ENCODE measurements at regions not wholly inside any gene's neighbourhood (a gene's known extent, or its start where the extent isn't known, plus 50 kb on each side); places are given as distances from the start of the nearest gene placed in this dataset.
A peak's percentile ranks its signal among the peaks of the same experiment; 100 is the strongest.
"Not testable (repeated sequence)": the region's sequence is repeated elsewhere in the genome, so short reads cannot be mapped to it uniquely, and the experiment has no call there.

- no peak for DNase-seq (ENCODE audit: low spot score)
Measured at GRCh38 chr7:20520530-20520929, 94.9 kb upstream of the ABCB5 start.

GRCh38 chr7:20521243-20521642 is 94.2 kb upstream of the ABCB5 start:
- no peak for DNase-seq (ENCODE audit: low spot score)

- no peak for DNase-seq (ENCODE audit: low spot score)
Measured at GRCh38 chr7:20529260-20529659, 86.2 kb upstream of the ABCB5 start.

- DNase-seq (ENCODE audit: low spot score): no peak
Measured at GRCh38 chr7:20532890-20533289, 82.6 kb upstream of the ABCB5 start.

GRCh38 chr7:20534543-20534942 is 80.9 kb upstream of the ABCB5 start:
- no peak for DNase-seq (ENCODE audit: low spot score)

GRCh38 chr7:20535541-20535940 is 79.9 kb upstream of the ABCB5 start:
- no peak for DNase-seq (ENCODE audit: low spot score)

- peak; percentile 15 for DNase-seq (ENCODE audit: low spot score)
Measured at GRCh38 chr7:20539201-20539600, 76.3 kb upstream of the ABCB5 start.

- DNase-seq (ENCODE audit: low spot score): no peak
Measured at GRCh38 chr7:20541608-20542349, 73.7 kb upstream of the ABCB5 start.

GRCh38 chr7:20542594-20542993 is 72.9 kb upstream of the ABCB5 start:
- no peak for DNase-seq (ENCODE audit: low spot score)

GRCh38 chr7:20543500-20543899 is 72.0 kb upstream of the ABCB5 start:
- no peak for DNase-seq (ENCODE audit: low spot score)

GRCh38 chr7:20545016-20545415 is 70.5 kb upstream of the ABCB5 start:
- no peak for DNase-seq (ENCODE audit: low spot score)

- DNase-seq (ENCODE audit: low spot score): not testable (repeated sequence)
Measured at GRCh38 chr7:20546958-20547357, 68.5 kb upstream of the ABCB5 start.

GRCh38 chr7:20554072-20554471 is 61.4 kb upstream of the ABCB5 start:
- DNase-seq (ENCODE audit: low spot score): no peak

- no peak for DNase-seq (ENCODE audit: low spot score)
Measured at GRCh38 chr7:20556091-20556490, 59.4 kb upstream of the ABCB5 start.

- no peak for DNase-seq (ENCODE audit: low spot score)
Measured at GRCh38 chr7:20557116-20557515, 58.4 kb upstream of the ABCB5 start.

- no peak for DNase-seq (ENCODE audit: low spot score)
Measured at GRCh38 chr7:20558963-20559716, 56.3 kb upstream of the ABCB5 start.

GRCh38 chr7:20559883-20560282 is 55.6 kb upstream of the ABCB5 start:
- no peak for DNase-seq (ENCODE audit: low spot score)

- DNase-seq (ENCODE audit: low spot score): no peak
Measured at GRCh38 chr7:20560325-20561180, 54.9 kb upstream of the ABCB5 start.

GRCh38 chr7:20561466-20561865 is 54.0 kb upstream of the ABCB5 start:
- DNase-seq (ENCODE audit: low spot score): no peak

GRCh38 chr7:20561908-20562307 is 53.6 kb upstream of the ABCB5 start:
- no peak for DNase-seq (ENCODE audit: low spot score)

GRCh38 chr7:20562461-20562860 is 53.0 kb upstream of the ABCB5 start:
- no peak for DNase-seq (ENCODE audit: low spot score)

Data from hematopoietic multipotent progenitor cell treated with erythropoietin and hydrocortisone succinate and interleukin-3 and kit ligand, for 15 days (in vitro differentiated cells).